SJSA1 (cell line): ENCODE measurements at regions not wholly inside any gene's neighbourhood (a gene's known extent, or its start where the extent isn't known, plus 50 kb on each side); places are given as distances from the start of the nearest gene placed in this dataset.

ENCODE experiments used
- DNase-seq, 2 experiments: peaks; one replicate each; pipeline ENCODE4 v3.0.0-alpha.2; 2015 to 2020; ENCODE audit warnings: low spot score in 2 of 2, low read depth in 1 of 2
- H3K27ac ChIP-seq: fragments of 250-450 bp; sonication (Bioruptor Pico); 2 replicates; pipeline ENCODE4 v1.5.1; 2020; ENCODE audit warnings: mild to moderate bottlenecking, moderate library complexity
- H3K27me3 ChIP-seq: fragments of 250-450 bp; sonication (Bioruptor Pico); replicated peaks from 2 replicates; pipeline ENCODE4 v1.5.1; 2020; ENCODE audit warnings: mild to moderate bottlenecking, moderate library complexity
- H3K36me3 ChIP-seq: fragments of 250-450 bp; sonication (Bioruptor Pico); 2 replicates; pipeline ENCODE4 v1.5.1; 2020; ENCODE audit warnings: mild to moderate bottlenecking
- H3K4me1 ChIP-seq: fragments of 250-450 bp; sonication (Bioruptor Pico); replicated peaks from 2 replicates; pipeline ENCODE4 v1.6.1; 2021; ENCODE audit warnings: mild to moderate bottlenecking
- H3K4me3 ChIP-seq: fragments of 250-450 bp; sonication (Bioruptor Pico); 2 replicates; pipeline ENCODE4 v1.5.1; 2020; ENCODE audit warnings: mild to moderate bottlenecking
- H3K9me3 ChIP-seq: fragments of 250-450 bp; sonication (Bioruptor Pico); replicated peaks from 2 replicates; pipeline ENCODE4 v1.5.1; 2020; ENCODE audit warnings: mild to moderate bottlenecking

DNA sequence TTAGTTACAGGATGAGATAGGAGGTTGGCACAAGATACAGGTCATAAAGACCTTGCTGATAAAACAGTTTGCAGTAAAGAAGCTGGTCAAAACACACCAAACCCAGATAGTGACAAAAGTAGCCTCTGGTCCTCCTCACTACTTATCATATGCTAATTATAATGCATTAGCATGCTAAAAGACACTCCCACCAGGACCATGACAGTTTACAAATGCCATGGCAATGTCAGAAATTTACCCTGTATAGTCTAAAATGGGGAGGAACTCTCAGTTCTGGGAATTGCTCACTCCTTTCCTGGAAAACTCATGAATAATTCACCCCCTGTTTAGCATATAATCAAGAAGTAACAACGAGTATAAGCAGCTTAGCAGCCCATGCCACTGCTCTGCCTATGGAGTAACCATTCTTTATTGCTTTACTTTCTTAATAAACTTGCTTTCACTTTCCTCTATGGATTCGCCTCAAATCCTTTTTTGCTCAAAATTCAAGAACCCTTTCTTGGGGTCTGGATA, 1254.4 kb downstream of the PCDH7 start:
- Histone ChIP-seq H3K4me3 (no peak overlapping the region), H3K4me1 (no peaks in the 10 kb centered on the region), H3K27ac (no peak overlapping the region), H3K9me3 (no peaks in the 10 kb centered on the region), H3K36me3 (no peaks in the 10 kb centered on the region), H3K27me3 (no peaks in the 10 kb centered on the region)
- no peak for DNase-seq

DNA sequence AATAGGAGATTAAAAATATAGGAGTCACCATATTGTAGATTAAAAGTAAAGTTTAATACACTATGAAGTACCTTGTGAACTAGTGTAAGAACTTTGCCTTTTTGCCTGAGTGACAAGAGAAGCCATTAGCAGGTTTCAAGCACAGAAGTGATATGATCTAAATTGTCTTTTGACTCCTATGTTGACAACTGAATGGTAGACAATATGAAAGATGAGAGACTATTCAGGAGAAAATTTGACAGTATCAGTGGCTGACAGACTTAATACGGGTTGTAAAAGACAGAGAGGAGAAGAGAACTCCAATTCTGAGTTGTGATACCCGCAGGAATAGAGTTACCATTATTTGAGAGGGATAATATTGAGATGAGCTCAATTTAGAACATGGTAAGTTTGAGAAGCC, 1259.8 kb downstream of the PCDH7 start:
- Histone ChIP-seq H3K27me3 (no peaks in the 10 kb centered on the region), H3K4me3 (no peak overlapping the region), H3K4me1 (no peaks in the 10 kb centered on the region), H3K27ac (no peak overlapping the region), H3K36me3 (no peaks in the 10 kb centered on the region), H3K9me3 (no peaks in the 10 kb centered on the region)
- no peak for DNase-seq

DNA sequence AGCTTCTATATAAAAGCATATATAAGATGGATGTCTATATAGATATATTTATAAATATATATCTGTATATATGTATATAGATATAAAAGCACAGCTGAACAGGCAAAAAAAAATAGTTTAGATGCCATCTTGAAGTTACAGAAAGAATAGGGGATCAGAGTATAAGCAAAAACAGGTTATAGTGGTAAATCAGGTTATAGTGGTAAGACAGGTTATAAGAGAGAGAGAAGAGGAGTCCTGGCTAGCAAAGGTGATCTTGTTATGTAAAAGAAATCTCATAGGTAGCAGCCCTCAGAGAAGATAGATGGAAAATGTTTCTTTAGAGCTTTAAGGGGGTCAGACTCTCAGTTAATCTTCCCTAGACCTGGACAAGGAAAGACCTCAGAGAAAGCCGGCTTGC, 1263.1 kb downstream of the PCDH7 start:
- H3K27me3 ChIP-seq = no peaks in the 10 kb centered on the region
- H3K4me3 ChIP-seq = no peak overlapping the region
- DNase-seq = no peak
- H3K4me1 ChIP-seq = no peaks in the 10 kb centered on the region
- no peaks in the 10 kb centered on the region for H3K36me3 ChIP-seq
- no peak overlapping the region for H3K27ac ChIP-seq
- no peaks in the 10 kb centered on the region for H3K9me3 ChIP-seq

DNA sequence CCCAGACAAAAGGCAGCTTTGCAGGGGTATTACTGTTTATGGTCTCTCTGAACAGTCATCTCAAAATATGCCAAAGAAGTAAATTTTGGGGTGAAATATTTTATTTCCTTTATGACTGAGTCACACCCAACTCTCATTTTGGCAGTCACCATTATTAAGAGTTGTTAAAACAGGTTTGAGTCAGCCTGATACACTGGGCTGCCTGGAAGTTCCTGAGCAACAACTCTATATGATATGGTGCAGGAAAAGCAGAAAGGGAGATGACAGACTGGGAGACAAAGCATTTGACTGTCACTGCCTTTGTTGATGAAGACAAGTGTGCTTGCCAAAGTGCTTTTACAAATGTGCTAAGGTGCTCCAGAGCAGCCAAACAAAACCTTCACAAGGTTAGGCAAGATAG, 1263.5 kb downstream of the PCDH7 start:
- DNase-seq = no peak
- Histone ChIP-seq H3K27ac (no peak overlapping the region), H3K27me3 (no peaks in the 10 kb centered on the region), H3K36me3 (no peaks in the 10 kb centered on the region), H3K4me1 (no peaks in the 10 kb centered on the region), H3K4me3 (no peak overlapping the region), H3K9me3 (no peaks in the 10 kb centered on the region)

DNA sequence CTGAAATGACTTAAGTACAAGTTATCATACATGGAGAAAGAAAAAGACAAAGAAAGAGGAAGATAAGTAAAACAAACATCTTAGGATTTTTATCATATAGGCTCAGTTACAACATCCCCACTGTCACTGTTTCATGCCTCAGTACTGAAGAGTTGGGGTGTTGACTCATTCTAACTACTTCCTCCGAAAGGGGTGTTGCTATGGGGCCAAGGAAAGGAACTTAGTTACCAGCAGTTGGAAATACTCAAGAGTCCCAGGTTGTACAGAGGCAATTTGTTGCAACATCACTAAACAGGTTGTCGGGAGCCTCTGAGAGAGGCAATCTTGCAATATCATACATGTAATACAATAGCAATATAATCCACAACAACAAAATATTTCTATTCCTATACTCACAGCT, 1264.7 kb downstream of the PCDH7 start:
- no peak for DNase-seq
- no peaks in the 10 kb centered on the region for H3K27me3 ChIP-seq
- no peak overlapping the region for H3K27ac ChIP-seq
- H3K36me3 ChIP-seq = no peaks in the 10 kb centered on the region
- H3K9me3 ChIP-seq = no peaks in the 10 kb centered on the region
- no peak overlapping the region for H3K4me3 ChIP-seq
- no peaks in the 10 kb centered on the region for H3K4me1 ChIP-seq

DNA sequence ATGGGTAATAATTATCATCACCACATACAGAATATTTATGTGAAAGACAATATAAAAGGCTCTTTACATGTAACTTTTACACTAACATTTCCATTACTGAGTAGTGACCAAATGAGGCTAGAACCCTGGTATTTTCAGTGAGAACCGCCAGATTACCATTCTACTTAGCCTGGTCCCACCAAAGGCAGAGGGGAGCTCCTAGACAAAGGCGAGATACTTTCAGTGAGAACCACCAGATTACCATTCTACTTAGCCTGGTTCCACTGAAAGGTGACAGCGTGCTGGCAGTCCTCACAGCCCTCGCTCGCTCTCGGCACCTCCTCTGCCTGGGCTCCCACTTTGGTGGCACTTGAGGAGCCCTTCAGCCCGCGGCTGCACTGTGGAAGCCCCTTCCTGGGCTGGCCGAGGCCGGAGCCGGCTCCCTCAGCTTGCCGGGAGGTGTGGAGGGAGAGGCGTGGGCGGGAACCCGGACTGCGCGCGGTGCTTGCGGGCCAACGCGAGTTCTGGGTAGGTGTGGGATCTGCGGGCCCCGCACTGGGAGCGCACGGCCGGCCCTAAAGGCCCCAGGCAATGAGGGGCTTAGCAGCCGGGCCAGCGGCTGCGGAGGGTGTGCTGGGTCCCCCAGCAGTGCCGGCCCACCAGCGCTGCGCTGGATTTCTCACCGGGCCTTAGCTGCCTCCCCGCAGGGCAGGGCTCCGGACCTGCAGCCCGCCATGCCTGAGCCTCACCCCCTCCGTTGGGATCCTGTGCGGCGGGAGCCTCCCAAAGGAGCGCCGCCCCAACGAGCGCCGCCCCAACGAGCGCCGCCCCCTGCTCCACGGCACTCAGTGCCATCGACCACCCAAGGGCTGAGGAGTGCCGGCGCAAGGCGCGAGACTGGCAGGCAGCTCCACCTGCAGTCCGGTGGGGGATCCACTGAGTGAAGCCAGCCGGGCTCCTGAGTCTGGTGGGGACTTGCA, 1276.1 kb downstream of the PCDH7 start:
- Histone ChIP-seq H3K27me3 (no peaks in the 10 kb centered on the region), H3K27ac (no peak overlapping the region), H3K9me3 (no peaks in the 10 kb centered on the region), H3K4me3 (no peak overlapping the region), H3K4me1 (no peaks in the 10 kb centered on the region), H3K36me3 (no peaks in the 10 kb centered on the region)
- no peak for DNase-seq

DNA sequence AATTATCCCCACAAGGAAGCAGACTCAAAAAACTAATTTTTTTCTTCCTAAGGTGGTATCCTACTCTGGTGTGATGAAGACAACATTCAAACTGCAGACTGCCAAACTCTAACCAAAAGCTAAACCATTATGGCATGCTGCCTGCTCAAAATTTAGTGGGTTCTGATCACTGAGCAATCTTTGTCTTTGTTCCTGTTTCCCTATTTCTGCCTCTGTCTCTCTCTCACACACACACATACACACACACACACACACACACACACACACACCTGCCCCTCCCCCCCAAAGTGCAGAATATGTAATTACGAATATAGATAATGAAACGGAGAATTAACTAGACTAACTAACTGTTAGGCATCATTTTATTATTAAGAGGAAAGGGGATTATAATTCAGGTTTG, 1278.6 kb downstream of the PCDH7 start:
- H3K9me3 ChIP-seq = no peaks in the 10 kb centered on the region
- no peaks in the 10 kb centered on the region for H3K4me1 ChIP-seq
- H3K27ac ChIP-seq = no peak overlapping the region
- H3K36me3 ChIP-seq = no peaks in the 10 kb centered on the region
- no peaks in the 10 kb centered on the region for H3K27me3 ChIP-seq
- no peak overlapping the region for H3K4me3 ChIP-seq
- DNase-seq = no peak

DNA sequence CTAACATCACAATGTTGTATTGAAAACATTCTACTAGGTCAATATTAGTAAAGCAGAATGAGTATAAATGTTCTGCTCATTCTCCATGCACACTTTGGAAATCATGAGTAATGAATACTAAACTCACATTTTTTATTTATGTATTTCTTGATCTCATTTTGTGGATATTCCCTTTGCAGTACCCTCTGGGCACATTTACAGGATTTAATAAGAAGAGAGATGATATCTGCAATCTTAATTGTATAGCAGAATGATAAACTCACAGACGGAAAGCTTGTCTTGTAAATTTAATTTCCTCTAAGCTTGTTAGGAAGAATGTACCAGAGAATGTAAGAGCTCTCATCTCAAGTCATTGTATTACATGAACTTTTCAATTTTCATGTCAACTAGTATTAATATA, 1279.7 kb downstream of the PCDH7 start:
- no peaks in the 10 kb centered on the region for H3K36me3 ChIP-seq
- H3K9me3 ChIP-seq = no peaks in the 10 kb centered on the region
- no peaks in the 10 kb centered on the region for H3K4me1 ChIP-seq
- DNase-seq = no peak
- no peak overlapping the region for H3K27ac ChIP-seq
- no peaks in the 10 kb centered on the region for H3K27me3 ChIP-seq
- H3K4me3 ChIP-seq = no peak overlapping the region

DNA sequence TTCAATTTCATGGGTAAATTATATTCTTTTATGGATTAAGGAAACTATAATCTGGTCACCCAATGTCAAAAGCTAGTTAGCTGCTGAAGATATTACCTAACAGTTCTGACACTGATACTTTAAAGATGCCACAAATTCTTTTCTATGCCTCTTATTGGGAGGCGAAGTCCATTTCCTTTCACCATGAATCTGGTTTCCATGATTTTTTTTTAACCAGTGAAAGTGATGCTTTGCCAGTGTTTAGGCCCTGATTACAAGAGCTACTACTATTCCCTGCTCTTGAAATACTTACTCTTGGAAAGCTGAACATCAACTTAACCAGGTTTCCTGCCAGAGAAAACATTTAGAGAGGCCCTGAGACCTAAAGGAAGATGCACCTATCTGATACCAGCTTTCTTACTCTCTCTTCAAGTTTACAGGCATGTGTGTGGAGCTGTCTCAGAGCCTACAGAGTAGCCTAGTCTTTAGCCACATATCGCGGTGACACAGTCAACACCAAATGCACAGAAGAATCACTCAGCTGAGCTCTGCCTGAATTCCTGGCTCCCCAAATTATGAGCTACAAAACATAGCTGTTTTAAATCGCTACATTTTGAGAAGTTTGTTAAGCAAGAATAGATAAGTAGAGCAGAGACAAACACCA, 1280.8 kb downstream of the PCDH7 start:
- Histone ChIP-seq H3K4me3 (no peak overlapping the region), H3K9me3 (no peaks in the 10 kb centered on the region), H3K4me1 (no peaks in the 10 kb centered on the region), H3K27ac (no peak overlapping the region), H3K36me3 (no peaks in the 10 kb centered on the region), H3K27me3 (no peaks in the 10 kb centered on the region)
- DNase-seq = no peak

DNA sequence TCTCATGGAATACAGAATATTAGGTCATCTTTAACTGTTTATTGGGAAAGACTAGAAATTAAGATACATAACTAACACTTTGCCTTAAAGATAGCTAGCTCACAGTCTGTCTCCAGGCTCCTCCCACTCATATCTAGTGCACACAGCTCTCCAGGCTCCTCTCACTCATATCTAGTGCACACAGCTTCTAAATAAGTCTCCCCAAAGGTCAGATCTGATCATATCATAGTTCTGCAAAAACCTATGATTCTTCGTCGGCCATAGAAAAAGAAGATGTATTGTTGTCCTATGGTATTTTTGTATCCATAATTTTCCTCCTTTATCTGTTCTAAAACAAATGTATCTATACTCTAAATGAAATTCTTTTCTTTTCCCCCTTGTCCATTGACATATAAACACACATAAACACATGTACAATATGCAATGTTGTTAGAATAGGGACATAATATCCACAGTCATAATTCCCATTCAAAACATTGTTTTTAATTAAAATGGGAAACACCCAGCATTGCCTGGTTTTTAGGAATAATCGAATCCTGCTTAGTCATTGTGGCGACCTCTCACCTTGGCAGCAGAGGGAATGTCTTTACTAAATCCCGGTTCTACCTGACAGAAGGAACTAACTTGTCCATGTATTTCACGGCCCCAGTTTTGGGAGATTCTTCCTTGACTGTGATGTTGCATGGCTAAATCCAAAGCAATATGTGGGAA, 1282.0 kb downstream of the PCDH7 start:
- no peak overlapping the region for H3K27ac ChIP-seq
- H3K36me3 ChIP-seq = no peaks in the 10 kb centered on the region
- no peaks in the 10 kb centered on the region for H3K9me3 ChIP-seq
- no peaks in the 10 kb centered on the region for H3K27me3 ChIP-seq
- DNase-seq = no peak
- H3K4me1 ChIP-seq = no peaks in the 10 kb centered on the region
- H3K4me3 ChIP-seq = no peak overlapping the region

DNA sequence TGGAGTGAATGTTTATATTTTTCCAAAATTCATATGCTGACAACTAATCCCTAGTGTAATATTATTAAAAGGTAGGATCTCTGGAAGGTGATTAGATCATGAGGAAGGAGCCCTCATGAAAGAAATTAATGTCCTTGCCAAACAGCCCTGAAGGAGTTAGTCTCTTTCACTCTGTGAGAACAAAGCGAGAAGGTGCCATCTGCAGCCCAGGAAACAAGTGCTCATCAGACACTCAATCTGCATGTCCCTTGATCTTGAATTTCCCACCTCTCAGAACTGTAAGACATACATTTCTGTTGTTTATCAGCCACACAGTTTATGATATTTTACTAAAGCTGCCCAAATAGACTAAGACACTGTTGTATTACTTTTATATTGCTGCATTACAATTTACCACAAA, 1283.4 kb downstream of the PCDH7 start:
- Histone ChIP-seq H3K36me3 (no peaks in the 10 kb centered on the region), H3K9me3 (no peaks in the 10 kb centered on the region)

DNA sequence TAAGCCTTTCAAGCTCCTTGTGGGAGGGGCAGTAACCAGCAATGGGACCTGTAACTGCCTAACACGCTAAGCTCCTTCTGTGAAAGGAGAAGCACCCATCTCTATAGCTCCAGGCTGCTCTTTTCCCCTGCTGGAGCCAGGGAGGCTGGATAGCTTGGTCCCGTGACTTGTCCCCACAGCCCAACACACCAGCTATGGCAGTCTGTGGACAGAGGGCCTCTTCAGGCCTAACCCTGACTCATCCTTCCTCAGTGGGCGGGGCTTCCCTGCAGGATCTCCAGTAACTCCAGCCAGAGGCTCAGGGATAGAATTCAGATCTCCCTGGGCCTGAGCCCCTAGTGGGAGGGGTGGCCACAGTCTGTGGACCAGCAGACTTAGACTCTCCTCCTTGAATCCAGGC, 1290.1 kb downstream of the PCDH7 start:
- H3K4me1 ChIP-seq = no peaks in the 10 kb centered on the region
- no peaks in the 10 kb centered on the region for H3K9me3 ChIP-seq
- H3K27me3 ChIP-seq = no peaks in the 10 kb centered on the region
- H3K27ac ChIP-seq = no peak overlapping the region
- DNase-seq = no peak
- H3K4me3 ChIP-seq = no peak overlapping the region
- H3K36me3 ChIP-seq = no peaks in the 10 kb centered on the region

More for the DNA sequence above, 1283.4 kb downstream of the PCDH7 start:
- Histone ChIP-seq H3K27me3 (no peaks in the 10 kb centered on the region), H3K4me3 (no peak overlapping the region), H3K27ac (no peak overlapping the region), H3K4me1 (no peaks in the 10 kb centered on the region)
- no peak for DNase-seq

DNA sequence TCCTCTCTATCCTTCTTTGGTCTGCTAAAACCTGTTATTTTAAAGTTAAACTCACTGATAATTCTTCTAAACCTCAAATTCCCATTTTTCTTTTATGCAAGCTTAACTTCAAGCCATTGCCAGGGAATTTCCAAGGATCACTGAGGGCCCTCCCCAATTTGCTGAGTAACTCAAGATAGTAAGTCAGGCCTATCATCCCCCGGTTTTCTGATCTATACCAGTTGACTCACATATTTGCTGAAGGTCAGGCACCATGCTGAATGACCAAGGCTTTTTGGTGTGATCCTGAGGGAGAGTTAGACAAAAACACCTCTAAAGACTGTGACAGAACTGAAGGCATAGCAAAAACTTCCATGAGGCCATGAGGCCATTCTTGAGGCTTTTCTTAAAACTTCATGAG, 1301.9 kb downstream of the PCDH7 start:
- Histone ChIP-seq H3K4me3 (no peak overlapping the region), H3K27ac (no peak overlapping the region), H3K27me3 (no peaks in the 10 kb centered on the region), H3K9me3 (no peaks in the 10 kb centered on the region), H3K36me3 (no peaks in the 10 kb centered on the region), H3K4me1 (no peaks in the 10 kb centered on the region)
- DNase-seq = no peak
